NT2/D1 (cell line): ENCODE measurements at regions not wholly inside any gene's neighbourhood (a gene's known extent, or its start where the extent isn't known, plus 50 kb on each side); places are given as distances from the start of the nearest gene placed in this dataset.

Source experiments
- YY1 ChIP-seq: IDR thresholded peaks from 2 replicates; pipeline ENCODE4 v1.6.1; 2011; ENCODE audit not compliant: insufficient read length, insufficient read depth
- ZNF274 ChIP-seq: IDR thresholded peaks from 2 replicates; pipeline ENCODE4 v1.6.1; 2011; ENCODE audit warnings: mild to moderate bottlenecking, low read depth, low read length

GRCh38 chr18:30016179-30016578 is 1026.4 kb downstream of the DSC3 start:
- TF ChIP-seq YY1 = no peak
- no peak for TF ChIP-seq ZNF274
